ENCODE measurements at regions not wholly inside any gene's neighbourhood (a gene's known extent, or its start where the extent isn't known, plus 50 kb on each side); places are given as distances from the start of the nearest gene placed in this dataset.

GRCh38 chr7:131839967-131840690 lies 283.7 kb upstream of the PODXL start:
- Histone ChIP-seq H3K27ac (ENCODE audit: extremely low read depth, low read depth, low read length) (no peak overlapping the region), H3K79me2 (ENCODE audit: control insufficient read depth, insufficient read depth, low read length) (no peaks in the 10 kb centered on the region), H3K27me3 (ENCODE audit: control insufficient read depth in 2 of 2, insufficient read depth in 2 of 2, low read length in 2 of 2) (peaks cover 5 to 29% of the 10 kb centered on the region in 2 experiments; a peak in 4 of 5 replicates), H3K4me2 (ENCODE audit: insufficient read depth, low read length) (no peak overlapping the region), H2AFZ (ENCODE audit: low read depth, low read length) (no peak overlapping the region), H4K20me1 (replicated peaks; ENCODE audit: control insufficient read depth, insufficient read depth, low read length) (no peaks in the 10 kb centered on the region), H3K4me1 (replicated peaks in 1 of 2; ENCODE audit: control insufficient read depth in 2 of 2, insufficient read depth in 2 of 2, low read length in 2 of 2) (no peaks in the 10 kb centered on the region), H3K9me1 (ENCODE audit: control insufficient read depth, insufficient read depth, low read length) (peaks cover 4% of the 10 kb centered on the region), H3K9ac (ENCODE audit: insufficient read depth in 1 of 2, low read depth in 2 of 2, low read length in 2 of 2) (no peak overlapping the region), H3K36me3 (ENCODE audit: control insufficient read depth, insufficient read depth, low read length) (no peaks in the 10 kb centered on the region), H3K9me3 (replicated peaks; ENCODE audit: control insufficient read depth, insufficient read depth, low read depth, low read length) (no peaks in the 10 kb centered on the region), H3K4me3 (no peak overlapping the region)
- ChIA-PET CTCF (ENCODE audit: low intra/inter-chr PET ratio) (no interaction called here), POLR2A (no interaction called here)
- FAIRE-seq (no peak), ATAC-seq (no peak), DNase-seq (ENCODE audit: extremely low read depth in 1 of 4, low spot score in 3 of 4) (no peak)
- intact Hi-C loops (cut with micrococcal nuclease): no loop called here
- no TSS peak for BruUV-seq (replicated peaks)
- WGBS (ENCODE audit: insufficient coverage, low coverage, missing lambda C conversion rate): 3% methylated on average over 4 of the region's 4 CpGs
- in situ Hi-C loops (cut with MboI): no loop called here
- no peak for TF ChIP-seq ZBTB11 (CRISPR knock-in tag; IDR thresholded peaks at IDR 0.05)
- TF ChIP-seq ETS1 (conservative IDR thresholded peaks at IDR 0.05; ENCODE audit: control insufficient read depth, low read depth, low read length): no peak
- no peak for TF ChIP-seq CEBPB (tag; IDR thresholded peaks at IDR 0.05)
- no peak for TF ChIP-seq ZNF609 (CRISPR knock-in tag; IDR thresholded peaks at IDR 0.05; ENCODE audit: borderline replicate concordance)
- no peak for TF ChIP-seq ZKSCAN1 (IDR thresholded peaks at IDR 0.05; ENCODE audit: low read depth, low read length)
- no peak for TF ChIP-seq HBP1 (CRISPR knock-in tag; IDR thresholded peaks at IDR 0.05)
- TF ChIP-seq HNRNPK (IDR thresholded peaks at IDR 0.05; ENCODE audit: low read depth, low read length, poor library complexity, severe bottlenecking): no peak
